Choroid plexus epithelial cell (primary cell): ENCODE measurements at regions not wholly inside any gene's neighbourhood (a gene's known extent, or its start where the extent isn't known, plus 50 kb on each side); places are given as distances from the start of the nearest gene placed in this dataset.

ENCODE experiments used
- DNase-seq: peaks from one replicate; pipeline ENCODE4 v3.0.0-alpha.2; 2010; ENCODE audit warnings: low read depth
- H3K4me3 ChIP-seq: 2 replicates; pipeline ENCODE4 v1.5.1; 2011; ENCODE audit warnings: low read depth, mild to moderate bottlenecking, control low read depth, low read length, moderate library complexity
- TF ChIP-seq, protein P1 (sequence below): conservative IDR thresholded peaks from 2 replicates; pipeline ENCODE4 v1.5.1; 2011; ENCODE audit warnings: low read depth, mild to moderate bottlenecking, control low read depth, inconsistent platforms, low read length, moderate library complexity

DNA sequence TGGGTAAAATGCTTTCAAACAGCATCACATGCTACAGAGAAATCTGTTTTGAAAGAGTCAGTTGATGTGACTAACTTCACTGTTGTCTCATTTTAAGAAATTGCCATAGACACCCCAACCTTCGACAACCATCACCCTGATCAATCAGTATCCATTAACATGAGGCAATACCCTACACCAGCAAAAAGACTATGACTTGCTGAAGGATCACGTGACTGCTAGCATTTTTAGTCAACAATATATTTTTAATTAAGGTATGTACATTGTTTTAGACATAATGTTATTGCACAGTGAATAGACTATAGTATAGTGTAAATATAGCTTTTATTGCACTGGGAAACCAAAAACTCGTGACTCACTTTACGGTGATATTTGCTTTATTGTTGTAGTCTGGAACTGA, 200.0 kb upstream of the ARHGAP24 start:
- TF ChIP-seq, protein P1, sequence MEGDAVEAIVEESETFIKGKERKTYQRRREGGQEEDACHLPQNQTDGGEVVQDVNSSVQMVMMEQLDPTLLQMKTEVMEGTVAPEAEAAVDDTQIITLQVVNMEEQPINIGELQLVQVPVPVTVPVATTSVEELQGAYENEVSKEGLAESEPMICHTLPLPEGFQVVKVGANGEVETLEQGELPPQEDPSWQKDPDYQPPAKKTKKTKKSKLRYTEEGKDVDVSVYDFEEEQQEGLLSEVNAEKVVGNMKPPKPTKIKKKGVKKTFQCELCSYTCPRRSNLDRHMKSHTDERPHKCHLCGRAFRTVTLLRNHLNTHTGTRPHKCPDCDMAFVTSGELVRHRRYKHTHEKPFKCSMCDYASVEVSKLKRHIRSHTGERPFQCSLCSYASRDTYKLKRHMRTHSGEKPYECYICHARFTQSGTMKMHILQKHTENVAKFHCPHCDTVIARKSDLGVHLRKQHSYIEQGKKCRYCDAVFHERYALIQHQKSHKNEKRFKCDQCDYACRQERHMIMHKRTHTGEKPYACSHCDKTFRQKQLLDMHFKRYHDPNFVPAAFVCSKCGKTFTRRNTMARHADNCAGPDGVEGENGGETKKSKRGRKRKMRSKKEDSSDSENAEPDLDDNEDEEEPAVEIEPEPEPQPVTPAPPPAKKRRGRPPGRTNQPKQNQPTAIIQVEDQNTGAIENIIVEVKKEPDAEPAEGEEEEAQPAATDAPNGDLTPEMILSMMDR, result no peak
- DNase-seq, result no peak
- no peak overlapping the region for H3K4me3 ChIP-seq

DNA sequence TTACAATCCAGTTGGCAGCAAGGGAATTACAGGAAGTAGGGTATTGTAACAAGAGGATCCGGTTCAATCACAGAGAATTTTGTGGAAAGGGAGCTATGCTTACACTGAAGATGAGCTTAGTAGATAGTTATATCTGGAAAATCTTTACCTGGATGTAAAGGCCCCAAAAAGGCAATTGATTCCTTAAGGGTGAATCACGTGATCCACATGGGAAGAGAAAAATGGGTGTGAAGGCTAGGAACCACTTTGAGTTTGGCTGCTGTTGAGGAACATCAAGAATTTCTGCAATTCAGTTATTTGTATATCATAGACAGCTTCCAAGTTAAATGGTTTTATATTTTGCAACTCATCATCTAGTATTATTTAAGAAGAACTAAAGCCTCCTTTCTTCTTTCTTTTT, 194.0 kb upstream of the ARHGAP24 start:
- TF ChIP-seq, protein P1, result no peak
- H3K4me3 ChIP-seq, result no peak overlapping the region
- DNase-seq, result no peak

DNA sequence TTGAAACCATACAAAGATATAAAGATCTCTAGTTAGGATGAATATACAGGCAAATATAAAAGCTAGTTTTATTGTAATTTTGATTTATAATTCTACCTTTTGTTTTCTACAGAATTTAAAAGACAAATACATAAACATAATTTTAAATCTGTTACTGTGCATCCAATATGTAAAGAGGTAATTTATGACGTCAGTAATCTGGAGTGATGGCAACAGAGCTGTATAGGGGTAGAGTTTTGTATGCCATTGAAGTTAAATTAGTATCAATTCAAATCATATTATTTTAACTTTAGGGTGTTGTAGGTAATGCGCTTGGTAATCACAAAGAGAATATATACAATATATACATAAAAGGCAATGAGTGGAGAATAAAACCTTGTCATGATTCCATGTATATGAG, 183.7 kb upstream of the ARHGAP24 start:
- DNase-seq, result no peak
- TF ChIP-seq, protein P1, result no peak

DNA sequence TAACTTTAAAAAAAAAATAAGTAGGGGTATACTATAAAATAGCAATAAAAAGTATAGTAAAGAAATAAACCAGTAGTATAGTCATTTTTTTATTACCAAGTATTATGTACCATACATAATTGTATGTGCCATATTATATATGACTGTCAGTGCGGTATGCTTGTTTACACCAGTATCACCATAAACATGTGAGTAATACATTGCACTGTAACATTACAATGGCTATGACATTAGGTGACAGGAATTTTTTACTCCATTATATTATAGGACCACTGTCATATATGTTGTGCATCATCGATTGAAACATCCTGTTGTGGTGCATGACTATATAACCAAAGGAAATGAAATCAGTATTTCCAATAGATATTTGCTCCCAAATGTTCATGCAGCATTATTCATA, 176.9 kb upstream of the ARHGAP24 start:
- DNase-seq, result no peak
- no peak overlapping the region for H3K4me3 ChIP-seq
- TF ChIP-seq, protein P1, result no peak

More for the DNA sequence above, 183.7 kb upstream of the ARHGAP24 start:
- no peak overlapping the region for H3K4me3 ChIP-seq

DNA sequence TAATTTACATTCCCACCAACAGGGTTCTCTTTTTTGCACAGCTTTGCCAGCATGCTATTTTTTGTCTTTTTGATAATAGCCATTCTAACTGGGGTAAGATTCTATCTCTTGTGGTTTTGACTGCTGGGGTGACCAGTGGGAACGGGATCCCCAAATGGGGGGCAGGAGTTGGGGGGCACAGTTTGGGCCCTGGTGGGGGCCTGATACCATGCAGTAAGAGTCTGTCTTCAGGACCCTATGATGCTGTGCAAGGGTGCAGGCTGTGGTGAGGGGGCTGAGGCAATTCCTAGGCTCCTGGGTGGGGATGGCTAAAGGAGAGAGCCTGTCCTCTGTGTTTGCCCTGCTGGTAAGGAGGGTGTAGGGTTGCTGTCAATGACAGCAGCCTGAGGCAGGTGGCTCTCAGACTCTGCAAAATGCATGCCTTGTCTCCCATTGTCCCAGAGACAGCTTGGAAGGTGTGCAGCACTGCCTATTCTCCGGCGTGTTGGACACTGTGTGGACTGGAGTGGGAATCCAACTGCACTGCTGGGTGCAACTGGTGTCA, 172.7 kb upstream of the ARHGAP24 start:
- TF ChIP-seq, protein P1, result no peak
- no peak for DNase-seq
- H3K4me3 ChIP-seq, result no peak overlapping the region

DNA sequence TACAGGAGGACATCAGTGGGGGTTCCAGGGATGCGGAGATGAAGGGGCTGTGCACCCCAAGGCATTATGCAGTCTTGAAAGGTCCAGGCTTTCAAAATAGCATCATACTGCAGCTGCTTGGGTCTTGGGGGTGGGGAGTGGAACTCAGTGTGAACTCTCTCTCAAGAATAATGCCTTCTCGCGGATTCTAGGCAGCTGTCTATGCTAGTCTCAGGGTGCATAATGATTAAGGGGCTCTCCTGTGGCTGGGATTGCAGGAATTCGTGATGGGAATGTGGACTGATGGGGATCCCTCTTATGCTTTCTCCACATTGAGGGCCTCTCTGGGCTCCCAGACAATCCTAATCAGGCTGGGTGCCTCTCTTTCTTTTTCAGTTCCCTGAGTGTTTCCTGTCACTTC, 172.2 kb upstream of the ARHGAP24 start:
- TF ChIP-seq, protein P1, result no peak
- no peak for DNase-seq
- H3K4me3 ChIP-seq, result no peak overlapping the region

DNA sequence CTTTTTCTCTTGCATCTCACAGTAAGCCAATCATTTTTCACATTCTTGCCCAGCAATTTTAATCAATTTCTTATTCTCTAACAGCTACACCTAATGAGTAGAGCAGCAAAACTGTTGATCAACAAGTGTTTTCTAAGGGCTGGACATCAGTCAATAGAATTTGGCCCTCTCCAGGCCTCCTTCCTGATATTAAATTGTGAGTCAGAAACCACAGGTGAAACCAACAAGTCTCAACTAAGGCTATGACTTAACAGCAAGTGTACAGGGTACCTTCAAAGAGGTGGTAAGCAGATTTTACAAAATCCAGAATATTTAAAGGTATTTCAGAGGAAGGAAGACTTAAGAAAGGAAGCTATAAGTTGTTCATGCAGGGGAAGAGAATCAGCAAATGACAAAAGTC, 156.5 kb upstream of the ARHGAP24 start:
- no peak overlapping the region for H3K4me3 ChIP-seq
- no peak for DNase-seq
- TF ChIP-seq, protein P1, result no peak
